ENCODE measurements at regions not wholly inside any gene's neighbourhood (a gene's known extent, or its start where the extent isn't known, plus 50 kb on each side); places are given as distances from the start of the nearest gene placed in this dataset.

DNA sequence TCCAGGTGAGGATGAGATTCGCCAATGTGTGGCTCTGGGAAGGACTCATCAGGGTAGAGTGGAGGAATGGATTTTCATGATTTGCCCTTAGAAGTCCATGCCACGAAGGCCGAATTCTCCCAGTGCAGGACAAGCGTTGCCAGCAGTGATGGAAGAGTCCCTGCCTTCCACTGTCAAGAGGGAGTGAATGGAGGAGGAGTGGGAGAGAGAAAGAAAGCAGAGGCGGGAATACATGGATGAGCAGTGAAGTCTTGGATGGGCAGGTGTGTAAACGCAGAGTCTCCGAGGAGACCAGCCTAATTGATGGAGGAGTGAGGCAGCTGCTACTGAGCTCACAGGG is 419.2 kb downstream of the GLRX3 start:
- no peak for DNase-seq (ENCODE audit: low read depth)

DNA sequence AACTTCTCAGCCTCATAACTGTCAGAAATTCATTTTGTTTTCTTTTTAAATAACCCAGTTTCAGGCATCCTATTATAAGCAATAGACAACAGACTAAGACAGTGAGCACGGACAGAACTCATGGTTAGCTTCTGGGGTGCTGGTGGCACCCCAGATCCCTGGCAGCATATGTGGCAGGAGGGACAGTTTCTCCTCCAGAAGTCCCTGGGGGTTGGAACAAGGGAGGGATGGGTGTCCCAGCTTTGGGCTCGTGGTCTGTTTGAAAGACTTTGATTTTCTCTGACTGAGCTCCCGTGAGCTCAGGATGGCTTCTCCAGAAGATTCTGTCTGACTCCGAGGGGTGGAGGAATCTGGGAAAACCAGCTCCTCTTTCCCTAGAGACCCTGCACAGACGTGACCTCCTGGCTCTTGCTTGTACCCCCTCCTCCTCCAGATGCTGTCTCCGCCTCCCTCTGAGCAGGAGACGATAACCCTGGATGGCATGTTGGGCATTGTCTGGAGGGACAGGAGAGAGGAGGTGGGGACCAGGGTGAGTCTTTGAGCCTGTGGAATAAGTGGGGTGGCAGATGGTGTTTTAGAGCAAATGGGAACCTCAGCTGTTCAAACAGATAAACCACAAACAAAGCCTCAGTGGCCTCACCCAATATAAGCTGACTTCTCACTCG is 421.1 kb downstream of the GLRX3 start:
- no peak for DNase-seq (ENCODE audit: low read depth)

DNA sequence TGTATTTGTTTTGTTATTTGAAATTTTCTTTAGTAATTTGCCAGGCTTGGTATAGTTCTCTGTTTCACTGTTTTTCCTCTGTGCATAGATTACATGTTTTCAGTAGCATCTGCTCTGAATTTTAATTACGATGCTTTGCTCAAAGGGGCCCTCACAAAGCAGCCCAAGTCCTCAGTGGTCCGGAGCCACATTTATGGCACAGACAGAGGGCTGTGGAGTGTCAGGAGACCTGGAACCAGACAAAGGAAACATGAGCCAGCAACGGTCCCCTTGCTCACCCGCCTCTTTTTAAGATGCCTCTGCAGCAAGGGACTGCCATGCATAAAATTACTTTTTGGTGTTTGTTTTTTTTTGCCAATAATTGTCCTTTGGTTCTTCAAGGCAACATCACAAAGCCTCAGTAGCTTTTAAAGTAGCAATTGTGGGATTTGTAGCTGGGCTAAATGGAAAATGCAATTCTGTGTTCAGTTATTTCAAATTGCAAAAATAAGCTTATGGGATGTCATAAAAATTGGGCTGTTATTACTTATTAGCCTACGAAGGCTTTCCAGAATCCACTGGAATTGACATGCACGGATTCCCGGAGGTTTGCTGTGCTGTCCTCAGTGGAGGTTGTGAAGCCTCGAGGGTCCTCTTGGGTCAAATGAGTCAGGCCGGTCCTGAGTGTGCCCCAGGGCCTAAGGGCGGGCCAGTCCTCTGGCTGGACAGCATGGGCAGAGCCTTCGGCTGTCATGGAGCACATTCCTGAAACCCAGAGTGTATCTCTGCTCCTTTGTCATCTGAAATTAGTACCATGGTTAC is 422.8 kb downstream of the GLRX3 start:
- DNase-seq (ENCODE audit: low read depth) = no peak

DNA sequence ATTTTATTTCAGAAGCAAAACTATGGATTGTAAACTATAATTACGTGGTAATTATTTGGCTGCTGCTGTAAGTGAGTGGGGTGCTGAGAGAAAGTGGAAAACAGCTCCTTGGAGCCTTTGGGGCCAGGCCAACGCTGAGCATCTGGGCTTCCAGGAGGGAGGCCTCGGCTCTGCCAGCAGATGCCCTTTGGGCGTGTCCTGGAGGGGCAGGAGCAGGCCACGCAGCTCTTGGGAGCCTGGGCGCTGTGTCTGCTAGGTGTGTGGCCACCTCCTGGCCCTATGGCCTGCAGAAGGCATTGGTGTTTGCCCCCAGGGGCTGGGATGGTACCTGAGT is 423.3 kb downstream of the GLRX3 start:
- no peak for DNase-seq (ENCODE audit: low read depth)

DNA sequence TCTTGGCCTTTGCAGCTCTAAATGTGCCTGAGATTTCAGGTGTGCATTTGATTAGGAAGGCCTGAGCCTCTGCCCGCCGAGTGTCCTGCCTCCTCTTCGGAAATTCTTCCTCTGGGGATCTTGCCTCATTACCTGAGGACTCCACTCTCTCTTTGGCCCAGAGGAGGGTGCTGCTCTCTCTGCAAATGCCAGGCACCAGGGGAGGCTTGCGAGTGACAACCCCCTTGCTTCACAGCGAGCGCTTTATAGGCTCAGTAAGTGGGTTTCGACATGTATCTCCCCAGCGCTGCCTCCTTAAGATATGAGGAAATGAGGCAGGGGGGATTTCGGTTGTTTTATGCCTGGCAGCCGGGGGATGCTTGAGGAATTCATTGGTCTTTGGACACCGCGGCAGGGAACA is 423.9 kb downstream of the GLRX3 start:
- DNase-seq (ENCODE audit: low read depth) = no peak

DNA sequence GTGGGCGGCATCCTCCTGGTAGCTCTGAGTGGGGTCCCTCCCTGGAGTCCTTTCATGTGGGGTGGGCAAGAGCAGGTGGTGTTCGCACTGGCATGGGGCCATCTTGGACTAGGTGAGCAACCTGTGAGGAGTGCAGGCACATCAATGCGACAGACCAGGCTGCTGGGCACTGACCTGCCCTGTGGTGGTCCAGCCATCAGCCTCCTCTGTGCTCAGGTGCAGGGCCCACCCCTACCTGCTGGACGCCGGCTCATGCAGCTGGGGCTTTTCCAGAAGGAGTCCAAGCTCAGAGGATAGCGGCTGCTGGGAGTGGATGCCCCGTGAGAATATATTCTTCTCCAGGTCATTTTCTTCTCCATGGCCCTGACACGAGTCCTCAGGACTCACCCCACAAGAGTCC is 424.4 kb downstream of the GLRX3 start:
- no peak for DNase-seq (ENCODE audit: low read depth)

DNA sequence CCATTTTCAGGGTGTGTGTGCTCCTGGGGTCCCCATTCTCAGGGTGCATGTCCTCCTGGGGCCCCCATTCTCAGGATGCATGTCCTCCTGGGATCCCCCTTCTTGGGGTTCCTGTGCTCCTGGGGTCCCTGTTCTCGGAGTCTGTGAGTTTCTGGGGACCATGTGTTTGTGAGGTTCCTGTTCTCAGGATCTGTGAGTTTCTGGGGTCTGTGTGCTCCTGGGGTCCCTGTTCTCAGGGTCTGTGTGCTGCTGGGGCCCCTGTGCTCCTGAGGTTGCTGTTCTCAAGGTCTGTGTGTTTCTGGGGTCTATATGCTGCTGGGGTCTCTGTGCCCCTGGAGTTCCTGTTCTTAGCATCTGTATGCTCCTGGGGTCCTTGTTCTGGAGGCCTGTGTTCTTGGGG is 425.5 kb downstream of the GLRX3 start:
- no peak for DNase-seq (ENCODE audit: low read depth)

DNA sequence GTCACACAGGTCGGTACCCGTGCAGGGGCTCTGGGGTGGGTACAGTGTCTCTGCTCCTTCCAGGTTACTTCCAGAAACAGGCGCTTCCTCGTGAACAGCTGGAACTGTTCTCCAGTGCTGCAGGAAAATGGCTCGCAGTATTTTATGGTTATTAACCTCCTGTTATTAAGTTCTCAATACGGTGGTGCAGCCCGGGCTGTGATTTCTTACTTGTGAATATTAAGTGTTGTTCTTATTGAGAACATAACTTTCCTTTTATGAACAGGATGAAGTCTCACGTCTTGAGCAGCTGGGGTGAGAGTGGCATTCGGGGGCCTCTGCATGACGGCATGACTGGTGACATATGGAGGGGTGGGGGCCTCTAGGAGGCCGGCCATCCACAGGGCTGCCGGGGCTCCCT is 430.8 kb downstream of the GLRX3 start:
- no peak for DNase-seq (ENCODE audit: low read depth)

DNA sequence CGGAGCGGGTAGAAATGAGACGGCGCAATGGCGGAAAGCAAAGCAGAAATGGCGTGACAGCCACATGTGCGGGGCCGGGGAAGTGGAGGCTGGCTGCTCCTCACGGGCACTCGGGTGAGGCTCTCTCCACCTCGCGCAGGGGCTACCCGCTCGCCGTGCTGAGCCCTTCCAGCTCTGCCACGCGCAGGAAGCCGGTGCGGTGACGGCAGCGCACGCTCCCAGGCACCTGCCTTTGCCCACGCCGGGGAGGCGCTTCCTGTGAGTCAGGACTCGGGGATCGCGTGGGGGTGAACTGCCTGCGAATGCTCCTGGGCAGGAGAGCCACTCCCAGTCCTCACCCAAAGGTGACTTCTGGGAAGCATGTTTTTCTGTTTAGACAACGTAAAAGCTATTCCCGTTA is 431.2 kb downstream of the GLRX3 start:
- DNase-seq (ENCODE audit: low read depth) = no peak

DNA sequence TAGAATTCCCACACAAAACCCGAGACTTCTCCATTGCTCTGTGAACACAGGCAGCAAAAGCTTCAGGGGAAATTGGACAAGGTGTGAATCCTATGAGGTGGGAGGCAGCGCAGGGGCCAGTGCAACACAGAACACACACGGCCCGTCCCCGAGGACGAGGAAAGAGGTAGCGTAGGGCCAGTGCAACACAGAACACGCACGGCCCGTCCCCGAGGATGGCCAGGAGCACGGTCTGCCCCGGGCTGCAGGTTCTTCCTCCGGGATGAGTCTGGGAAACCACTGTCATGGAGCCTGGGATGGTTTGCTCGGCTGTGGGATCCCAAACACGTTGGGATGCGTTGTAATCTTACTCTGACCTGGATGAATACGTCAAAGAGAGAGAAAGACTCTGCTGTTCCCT is 432.1 kb downstream of the GLRX3 start:
- DNase-seq (ENCODE audit: low read depth) = no peak

DNA sequence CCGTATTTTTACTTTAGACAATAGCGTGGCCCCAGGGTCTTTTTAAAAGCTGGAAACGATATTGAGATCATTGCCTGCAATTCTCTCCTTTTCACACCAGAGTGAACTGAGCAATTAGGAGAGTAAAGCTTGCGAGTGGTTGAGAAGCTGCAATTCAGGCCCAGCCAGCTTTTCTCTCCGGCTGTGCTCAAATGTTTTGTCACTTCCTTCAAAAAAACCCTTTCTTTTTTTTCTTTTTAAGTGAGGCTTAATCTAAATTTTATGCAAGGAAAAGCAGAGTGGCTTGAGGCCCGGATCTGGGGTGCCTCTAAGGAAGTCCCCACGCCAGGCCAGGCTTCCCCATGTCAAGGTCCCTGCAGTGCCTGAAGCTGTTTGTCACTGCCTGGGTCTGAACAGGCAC is 433.9 kb downstream of the GLRX3 start:
- no peak for DNase-seq (ENCODE audit: low read depth)

DNA sequence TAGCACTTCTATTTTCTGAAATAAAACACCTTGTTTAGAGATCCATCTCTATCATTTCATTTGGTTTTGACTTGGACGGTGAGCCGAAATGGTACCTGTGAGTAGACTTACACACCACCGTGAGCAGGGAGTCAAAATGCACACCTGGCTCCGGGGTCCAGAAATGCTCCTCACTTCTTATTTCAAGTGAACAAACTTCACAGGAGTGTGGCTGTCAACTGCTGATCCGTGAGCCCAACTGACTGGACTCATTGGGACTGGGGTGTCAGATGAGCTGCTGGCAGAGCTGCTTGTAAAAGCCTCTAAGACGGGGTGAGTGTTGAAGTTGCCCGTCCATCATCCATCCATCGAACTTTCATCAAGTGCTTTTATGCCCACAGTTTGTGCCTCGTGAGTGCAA is 435.5 kb downstream of the GLRX3 start:
- DNase-seq (ENCODE audit: low read depth) = no peak

DNA sequence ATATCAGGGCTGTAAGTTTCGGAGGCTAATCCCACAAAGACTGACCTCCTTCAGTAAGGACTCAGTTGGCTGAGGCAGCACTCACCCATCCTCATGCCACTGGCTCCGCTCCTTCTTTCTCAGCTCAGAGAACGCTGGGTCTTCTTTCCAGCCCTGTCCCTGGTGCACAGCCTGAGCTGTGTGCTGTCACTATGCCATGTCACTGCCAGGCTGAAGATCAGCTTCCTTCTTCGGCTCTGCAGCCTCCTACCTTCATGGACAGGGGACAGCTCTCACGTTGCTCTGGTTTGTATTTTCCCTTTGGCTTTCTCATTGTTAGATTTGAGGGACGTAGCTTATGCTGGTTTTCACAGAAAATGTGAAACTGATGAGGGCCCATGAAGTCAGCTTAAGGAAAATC is 437.3 kb downstream of the GLRX3 start:
- no peak for DNase-seq (ENCODE audit: low read depth)

DNA sequence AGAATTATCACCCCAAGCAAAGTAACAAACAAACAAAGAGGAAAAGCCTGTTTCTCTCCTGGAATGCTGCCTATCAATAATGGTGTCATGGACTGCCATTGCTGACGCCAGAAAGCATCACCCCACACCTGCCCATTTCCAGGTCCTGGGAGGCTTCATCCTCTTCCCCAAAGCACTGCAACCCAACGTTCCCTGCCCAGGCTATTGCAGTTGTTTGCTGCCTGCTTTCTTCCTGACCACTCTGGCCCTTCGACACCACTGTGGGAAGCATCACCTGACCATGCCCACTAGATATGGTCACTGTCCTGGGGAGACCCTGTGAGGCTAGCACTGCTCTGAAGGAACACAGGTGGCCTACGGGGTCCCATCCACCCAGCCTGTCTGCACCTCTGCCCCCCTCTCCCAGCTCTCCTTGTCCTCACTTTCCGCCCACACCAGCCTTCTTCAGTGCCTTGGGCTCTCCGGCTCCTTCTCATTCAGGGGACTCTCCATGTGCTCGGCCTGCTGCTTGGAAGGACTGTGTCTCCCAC is 439.6 kb downstream of the GLRX3 start:
- DNase-seq (ENCODE audit: low read depth) = no peak

DNA sequence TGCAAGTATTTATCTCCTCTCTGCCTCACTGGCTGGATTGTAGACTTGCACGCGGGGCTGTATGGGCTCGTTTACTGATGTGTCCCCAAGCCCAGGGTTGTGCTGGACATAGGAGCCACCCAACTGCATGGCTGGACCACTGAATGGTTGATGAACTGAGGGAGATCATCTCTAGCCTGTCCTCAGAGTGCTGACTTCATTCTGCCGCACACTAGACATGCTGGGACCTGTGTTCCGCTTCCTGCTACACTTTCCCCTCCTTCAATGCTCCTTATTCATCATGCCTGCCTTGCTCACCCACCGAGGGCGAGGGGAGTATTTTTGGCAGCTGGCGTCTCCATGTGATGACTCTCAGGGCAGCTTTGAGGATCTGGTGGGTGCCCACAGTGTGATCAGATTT is 440.2 kb downstream of the GLRX3 start:
- no peak for DNase-seq (ENCODE audit: low read depth)

DNA sequence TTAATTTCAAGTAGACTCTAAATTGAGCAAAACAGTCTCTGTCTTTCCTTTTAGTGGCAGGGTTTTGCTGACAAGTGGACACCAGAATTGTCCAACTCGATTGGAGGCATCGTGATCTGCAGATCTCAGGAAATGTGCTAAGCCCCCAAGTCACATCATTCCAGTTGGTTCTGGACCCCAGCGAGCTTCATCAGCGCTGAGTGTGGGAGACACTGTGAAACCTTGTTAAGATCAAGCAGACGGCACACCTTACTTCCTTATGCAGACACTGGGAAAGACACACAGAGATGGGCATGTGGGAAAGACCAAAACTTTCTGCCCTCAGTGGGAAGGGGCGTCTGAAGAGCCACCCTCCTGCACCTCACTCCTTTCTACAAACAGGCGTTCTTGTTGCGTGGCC is 440.8 kb downstream of the GLRX3 start:
- no peak for DNase-seq (ENCODE audit: low read depth)

DNA sequence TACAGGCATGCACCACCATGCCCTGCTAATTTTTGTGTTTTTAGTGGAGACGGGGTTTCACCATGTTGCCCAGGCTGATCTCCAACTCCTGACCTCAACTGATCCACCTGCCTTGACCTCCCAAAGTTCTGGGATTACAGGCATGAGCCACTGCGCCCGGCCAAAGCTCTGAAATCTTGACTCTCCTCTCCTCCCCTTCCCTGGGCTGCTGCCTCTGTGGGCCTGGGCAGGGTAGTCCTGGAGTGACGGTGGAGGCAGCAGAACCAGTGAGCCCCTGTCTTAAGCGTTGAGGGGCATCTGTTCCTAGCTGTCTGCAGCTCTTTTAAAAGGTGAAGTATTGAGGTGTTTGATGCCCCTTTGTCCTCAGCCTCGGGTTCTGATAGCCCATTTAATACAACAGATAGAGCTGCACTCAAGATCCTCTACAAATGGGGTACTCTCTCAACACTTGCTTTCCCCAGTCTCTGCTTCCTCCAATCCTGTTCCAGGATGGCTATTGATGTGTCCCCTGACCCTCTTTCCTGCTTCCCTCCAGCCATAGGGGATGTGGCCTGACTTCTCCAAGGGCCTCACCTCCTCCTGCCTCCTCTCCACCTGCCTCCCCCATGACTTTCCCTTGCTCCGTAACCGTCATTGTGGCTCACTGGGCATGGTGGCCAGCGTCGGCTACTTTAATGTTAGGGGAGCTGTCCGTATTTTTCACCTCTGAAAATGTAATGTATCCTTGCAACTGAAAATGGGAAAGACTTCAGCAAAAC is 442.5 kb downstream of the GLRX3 start:
- no peak for DNase-seq (ENCODE audit: low read depth)

DNA sequence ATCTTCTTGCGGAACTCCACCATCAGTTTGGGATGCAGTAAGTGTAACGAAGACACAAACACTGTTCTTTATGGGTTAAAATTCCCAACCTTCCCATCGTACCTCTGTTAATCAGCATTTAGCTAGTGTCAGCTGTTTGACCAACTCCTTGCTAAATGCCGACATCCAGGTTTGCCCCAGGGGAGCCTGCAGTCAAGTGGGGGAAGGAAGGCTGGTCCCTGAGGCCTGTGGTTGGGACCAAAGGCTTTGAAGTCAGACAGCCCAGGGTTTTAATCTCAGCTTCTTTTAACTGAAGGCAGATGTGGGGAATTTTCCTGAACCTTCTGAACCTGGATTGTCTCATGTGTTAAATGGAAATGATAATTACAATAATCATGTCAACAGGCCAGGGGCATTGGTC is 443.7 kb downstream of the GLRX3 start:
- DNase-seq (ENCODE audit: low read depth) = no peak

DNA sequence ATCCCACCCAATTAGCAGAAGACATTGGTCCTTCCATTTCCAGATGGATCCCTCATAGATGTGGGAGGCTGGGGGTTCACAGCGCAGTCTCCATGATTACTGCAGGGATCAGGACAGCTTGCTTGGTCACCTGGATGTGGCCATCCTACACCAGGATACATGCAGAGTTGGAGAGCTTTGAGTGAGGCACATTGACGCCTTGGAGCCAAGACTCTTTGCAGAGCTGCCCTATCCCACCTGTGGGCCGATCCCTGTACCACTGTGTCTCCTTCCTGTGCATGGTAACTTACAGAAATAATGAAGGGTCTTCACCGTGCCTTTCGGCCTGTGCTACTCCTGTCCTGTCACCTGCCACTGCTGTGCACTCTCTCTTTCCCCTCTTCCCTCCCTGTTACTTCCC is 444.8 kb downstream of the GLRX3 start:
- DNase-seq (ENCODE audit: low read depth) = no peak

DNA sequence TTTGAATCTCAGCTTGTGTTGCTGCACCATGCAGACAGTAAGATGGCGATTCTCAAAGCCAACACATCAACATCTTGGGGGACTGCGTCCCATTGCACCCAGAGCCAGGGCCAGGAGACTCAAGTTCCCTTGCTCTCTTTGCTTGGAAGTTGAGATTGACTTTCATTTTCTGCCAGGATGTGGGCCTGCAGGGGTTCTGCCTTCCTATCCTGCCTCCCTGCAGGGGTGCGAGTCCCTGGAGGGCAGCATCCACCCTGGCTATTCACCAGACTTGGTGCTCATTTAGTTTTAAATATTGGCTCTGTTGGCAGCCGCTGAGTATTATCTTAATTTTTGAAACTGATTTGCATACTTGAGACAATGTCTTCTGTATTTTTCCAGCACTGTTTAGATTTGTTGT is 451.5 kb downstream of the GLRX3 start:
- DNase-seq (ENCODE audit: low read depth) = no peak

DNA sequence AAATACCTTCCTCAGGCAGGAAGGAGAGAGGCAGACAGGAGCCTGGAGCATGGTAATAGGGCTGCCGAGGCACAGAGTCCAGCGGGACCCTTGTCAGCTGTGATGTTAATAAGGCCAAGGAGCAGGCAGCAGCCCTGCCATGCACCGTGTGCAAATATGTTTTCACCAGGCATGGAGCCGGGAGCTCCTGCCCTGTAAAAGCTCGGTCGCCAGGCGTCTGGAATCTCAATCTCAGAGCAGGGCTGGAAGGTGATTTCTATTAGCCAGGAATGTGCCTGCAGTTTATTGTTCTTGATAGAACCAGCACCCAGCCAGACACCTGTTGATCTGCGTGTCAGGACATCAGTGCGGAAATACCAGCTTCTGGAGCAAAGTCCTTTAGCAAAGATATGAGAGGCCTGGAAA is 469.8 kb downstream of the GLRX3 start:
- DNase-seq (ENCODE audit: low read depth) = no peak

DNA sequence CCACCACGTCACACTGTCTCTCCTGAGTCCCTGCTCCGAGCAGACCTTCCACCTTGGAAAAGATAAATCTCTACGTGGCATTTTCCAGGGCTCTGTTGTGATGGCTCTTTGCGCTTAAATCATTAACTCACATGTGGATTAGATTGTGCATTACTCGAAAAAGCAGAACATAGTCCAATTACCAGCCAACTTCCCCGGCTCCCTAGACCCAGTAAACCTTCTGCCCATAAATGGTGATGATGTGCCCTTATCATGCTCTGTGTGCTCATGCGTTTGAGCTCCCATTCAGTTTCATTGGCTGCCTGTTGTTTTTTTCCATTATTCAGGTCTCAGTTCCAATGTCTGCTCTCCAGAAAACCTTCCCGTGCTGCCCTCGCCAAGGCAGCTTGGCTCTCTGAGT is 471.2 kb downstream of the GLRX3 start:
- DNase-seq (ENCODE audit: low read depth) = no peak

DNA sequence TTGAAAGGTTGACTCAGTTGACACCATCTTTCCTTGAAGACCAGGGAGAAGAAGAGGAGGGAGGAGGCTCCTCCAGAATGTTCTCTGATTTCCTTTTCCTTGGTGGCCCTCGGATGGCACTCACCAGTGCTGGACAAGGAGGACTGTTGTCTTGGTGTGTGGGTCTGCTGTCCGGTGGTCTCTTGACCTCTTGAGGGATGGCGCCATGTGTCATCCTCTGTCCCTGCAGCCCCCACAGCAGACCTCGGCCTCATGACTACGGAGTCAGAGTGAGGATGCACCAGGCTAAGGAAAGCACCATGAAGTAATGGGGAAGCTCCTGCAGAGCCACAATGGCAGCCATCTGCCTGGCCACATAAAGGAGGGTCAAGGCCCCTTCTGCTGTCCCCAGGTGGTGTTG is 475.0 kb downstream of the GLRX3 start:
- DNase-seq (ENCODE audit: low read depth) = no peak

All from HT1080 (cell line).